Transverse colon (tissue), 4 donors: ENCODE measurements at regions not wholly inside any gene's neighbourhood (a gene's known extent, or its start where the extent isn't known, plus 50 kb on each side); places are given as distances from the start of the nearest gene placed in this dataset.

Experiments
- DNase-seq: peaks from one replicate; pipeline ENCODE4 v3.0.0-alpha.2; 2019
- H3K27ac ChIP-seq, 4 donors: fragments of 200-600 bp; sonication (generic); 2 replicates each; pipeline ENCODE4 v1.5.1; 2016 to 2018; ENCODE audit warnings: inconsistent platforms in 4 of 4
- H3K27me3 ChIP-seq: fragments of 200-600 bp; sonication (generic); 2 replicates; pipeline ENCODE4 v1.5.1; 2017; ENCODE audit warnings: inconsistent platforms
- H3K36me3 ChIP-seq, 4 donors: fragments of 200-600 bp; sonication (generic); 2 replicates each; pipeline ENCODE4 v1.5.1; 2017 to 2019; ENCODE audit warnings: inconsistent platforms in 4 of 4
- H3K4me1 ChIP-seq, 4 donors: fragments of 200-600 bp; sonication (generic); 2 replicates each; pipeline ENCODE4 v1.5.1; 2017 to 2020; ENCODE audit warnings: inconsistent platforms in 4 of 4
- H3K4me3 ChIP-seq, 4 donors: fragments of 200-600 bp; sonication (generic); 1 replicate in 1 of 4; 2 replicates in 3 of 4; pipeline versions ENCODE4 v1.5.1 to v1.6.1; 2017 to 2019; ENCODE audit warnings: inconsistent platforms in 4 of 4
- H3K9me3 ChIP-seq, 2 donors: fragments of 200-600 bp; sonication (generic); 2 replicates each; pipeline ENCODE4 v1.5.1; 2017 to 2019; ENCODE audit warnings: inconsistent platforms in 2 of 2
- CTCF ChIP-seq, 5 experiments: fragments of 200-600 bp in 3 of 5; fragments of 450-650 bp in 2 of 5; sonication (generic) in 3 of 5; IDR thresholded peaks; 1 replicate in 2 of 5; 2 replicates in 3 of 5; pipeline ENCODE4 v1.5.1; 2016 to 2017; ENCODE audit warnings: antibody characterized with exemption in 5 of 5, inconsistent platforms in 3 of 5, mild to moderate bottlenecking in 2 of 5, moderate library complexity in 1 of 5
- EP300 ChIP-seq: sonication (generic); formaldehyde crosslinking; IDR thresholded peaks from one replicate; pipeline ENCODE4 v1.6.1; 2017; ENCODE audit warnings: antibody characterized with exemption, low read depth
- POLR2A ChIP-seq: fragments of 450-650 bp; IDR thresholded peaks from one replicate; pipeline ENCODE4 v1.6.1; 2016; ENCODE audit warnings: antibody characterized with exemption, mild to moderate bottlenecking, moderate library complexity
- POLR2AphosphoS5 ChIP-seq, 3 donors: sonication (generic); formaldehyde crosslinking; IDR thresholded peaks; one replicate each; pipeline ENCODE4 v1.6.1; 2016; ENCODE audit warnings: antibody characterized with exemption in 3 of 3
- WGBS, 2 donors: methylation state at CpG; one replicate each; pipeline ENCODE4 v1.1.5; 2018; ENCODE audit warnings: low coverage in 1 of 2; 5-methylcytosine and 5-hydroxymethylcytosine counted together
- in situ Hi-C, 4 donors: fragments of 200-750 bp; cut with MboI; loops; one replicate each; pipeline versions ENCODE4 v1.15.0 to v1.15.1; 2017; ENCODE audit warnings: low sequenced_read_pairs in 3 of 4, low pct_ligation_motif_present in 1 of 4, low pct_unique_long_range_greater_than_20kb in 1 of 4
- intact Hi-C: fragments of 100-400 bp; cut with DNase I; formaldehyde crosslinking; loops from one replicate; pipeline ENCODE4 v1.15.1; 2023; ENCODE audit warnings: low total_unique reads

DNA sequence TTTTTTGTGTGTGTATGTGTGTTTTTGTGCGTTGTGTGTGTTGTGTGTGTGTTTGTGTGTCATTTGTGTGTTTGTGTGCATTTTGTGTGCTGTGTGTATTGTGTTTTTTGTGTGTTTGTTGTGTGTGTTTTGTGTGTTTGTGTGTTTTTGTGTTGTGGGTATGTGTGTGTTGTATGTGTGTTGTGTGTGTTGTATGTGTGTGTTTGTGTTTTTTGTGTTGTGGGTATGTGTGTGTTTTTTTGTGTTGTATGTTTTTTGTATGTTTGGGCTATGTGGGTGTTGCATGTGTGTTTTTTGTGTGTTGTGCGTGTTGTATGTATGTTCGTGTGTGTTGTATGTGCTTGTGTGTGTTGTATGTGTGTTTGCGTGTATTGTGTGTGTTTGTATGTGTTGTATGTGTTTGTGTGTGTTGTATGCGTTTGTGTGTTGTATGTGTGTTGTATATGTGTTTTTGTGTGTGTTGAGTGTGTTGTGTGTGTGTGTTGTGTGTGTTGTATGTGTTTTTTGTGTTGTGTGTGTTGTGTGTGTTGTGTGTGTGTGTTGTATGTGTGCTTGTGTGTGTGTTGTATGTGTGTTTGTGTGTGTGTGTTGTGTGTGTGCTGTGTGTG lies 275.3 kb downstream of the HRH4 start:
- no peak for DNase-seq
- H3K4me3 ChIP-seq = no peak overlapping the region
- no peak overlapping the region for H3K27ac ChIP-seq
- H3K9me3 ChIP-seq = no peaks in the 10 kb centered on the region
- TF ChIP-seq POLR2A = no peak
- no peak for TF ChIP-seq POLR2AphosphoS5 (IDR thresholded peaks at IDR 0.05)
- TF ChIP-seq EP300 = no peak
- TF ChIP-seq CTCF (IDR thresholded peaks at IDR 0.05) = no peak
- no peaks in the 10 kb centered on the region for H3K36me3 ChIP-seq
- in situ Hi-C loops = loop anchor here in 3 of 4 donors (10.0 to 25.0 kb wide), 4 partner anchors 131 to 373 kb away; no protein-coding TSS in a partner anchor
- intact Hi-C loops = no loop called here
- 90% methylated on average over 5 of the region's 5 CpGs for WGBS, 2 donors
- H3K4me1 ChIP-seq = peaks cover 0 to 11% (median 3%) of the 10 kb centered on the region in 4 donors
- H3K27me3 ChIP-seq = no peaks in the 10 kb centered on the region

GRCh38 chr18:24736662-24737330 lies 276.4 kb downstream of the HRH4 start:
- in situ Hi-C loops (loop anchor here in 3 of 4 donors (10.0 to 25.0 kb wide), 4 partner anchors 132 to 374 kb away; no protein-coding TSS in a partner anchor), intact Hi-C loops (no loop called here)
- H3K4me1 ChIP-seq = peaks cover 0 to under 1% (median 0%) of the 10 kb centered on the region in 4 donors
- no peak overlapping the region for H3K4me3 ChIP-seq
- no peak overlapping the region for H3K27ac ChIP-seq
- no peaks in the 10 kb centered on the region for H3K27me3 ChIP-seq
- no peaks in the 10 kb centered on the region for H3K9me3 ChIP-seq
- no peaks in the 10 kb centered on the region for H3K36me3 ChIP-seq
- no peak for TF ChIP-seq EP300
- no peak for TF ChIP-seq POLR2AphosphoS5 (IDR thresholded peaks at IDR 0.05)
- TF ChIP-seq POLR2A = no peak
- TF ChIP-seq CTCF (IDR thresholded peaks at IDR 0.05) = no peak
- 69 to 79% methylated on average over 7 to 8 of the region's 8 CpGs for WGBS, 2 donors
- DNase-seq = no peak

DNA sequence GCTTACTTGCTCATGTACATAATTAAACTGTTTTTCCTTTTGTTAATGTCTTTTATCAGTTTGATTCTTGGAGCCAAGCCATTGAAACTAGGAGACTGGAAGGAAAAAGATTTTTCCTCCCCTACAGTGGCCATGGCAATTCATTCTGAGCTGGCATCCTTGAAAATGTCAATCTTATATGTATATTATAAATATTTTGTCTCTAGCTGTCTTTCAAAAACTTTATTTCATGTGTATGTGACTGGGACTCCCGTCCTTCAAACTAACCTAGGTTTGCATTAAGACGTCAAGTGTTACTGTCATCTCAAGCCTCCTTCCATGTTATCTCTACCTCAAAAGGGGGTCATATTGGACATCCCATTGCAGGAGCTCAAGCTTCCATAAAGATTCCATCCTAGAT lies 280.4 kb downstream of the HRH4 start:
- TF ChIP-seq CTCF (IDR thresholded peaks at IDR 0.05) = no peak
- no peak for TF ChIP-seq EP300
- TF ChIP-seq POLR2A = no peak
- no peak for TF ChIP-seq POLR2AphosphoS5 (IDR thresholded peaks at IDR 0.05)
- in situ Hi-C loops (loop anchor here in 1 of 4 donors (25.0 kb wide), 1 partner anchor 379 kb away; no protein-coding TSS in a partner anchor), intact Hi-C loops (no loop called here)
- 92 to 98% methylated on average over 2 of the region's 2 CpGs for WGBS, 2 donors
- DNase-seq = no peak
- no peak overlapping the region for H3K27ac ChIP-seq
- no peak overlapping the region for H3K4me3 ChIP-seq
- H3K4me1 ChIP-seq = no peaks in the 10 kb centered on the region
- H3K27me3 ChIP-seq = no peaks in the 10 kb centered on the region
- no peaks in the 10 kb centered on the region for H3K9me3 ChIP-seq
- H3K36me3 ChIP-seq = no peaks in the 10 kb centered on the region

- Histone ChIP-seq H3K4me3 (no peak overlapping the region), H3K27ac (no peak overlapping the region), H3K9me3 (no peaks in the 10 kb centered on the region), H3K4me1 (no peaks in the 10 kb centered on the region), H3K27me3 (no peaks in the 10 kb centered on the region), H3K36me3 (no peaks in the 10 kb centered on the region)
- in situ Hi-C loops (loop anchor here in 1 of 4 donors (25.0 kb wide), 1 partner anchor 379 kb away; no protein-coding TSS in a partner anchor), intact Hi-C loops (no loop called here)
- no peak for DNase-seq
- TF ChIP-seq EP300 = no peak
- no peak for TF ChIP-seq POLR2AphosphoS5 (IDR thresholded peaks at IDR 0.05)
- TF ChIP-seq CTCF (IDR thresholded peaks at IDR 0.05) = no peak
- no peak for TF ChIP-seq POLR2A
- 89 to 100% methylated on average over 1 of the region's 1 CpG for WGBS, 2 donors
These were observed 280.9 kb downstream of the HRH4 start for GRCh38 chr18:24741321-24741720.
